Kidney (tissue), 13 donors: ENCODE measurements at regions not wholly inside any gene's neighbourhood (a gene's known extent, or its start where the extent isn't known, plus 50 kb on each side); places are given as distances from the start of the nearest gene placed in this dataset.
A peak's percentile ranks its signal among the peaks of the same experiment; 100 is the strongest.

Experiments
- DNase-seq, 5 donors: peaks; one replicate each; pipeline ENCODE4 v3.0.0-alpha.2; 2013 to 2020
- FAIRE-seq: peaks from 2 replicates; lab custom pipeline; 2012; peaks lifted over from hg19 to GRCh38; lab: Jason Lieb, UNC
- H3K27ac ChIP-seq, 2 donors: one replicate each; pipeline ENCODE4 v1.7.0; 2013; ENCODE audit warnings: low read depth in 2 of 2, low read length in 2 of 2, inconsistent platforms in 1 of 2
- H3K27me3 ChIP-seq: one replicate; pipeline ENCODE4 v1.7.1; 2013; ENCODE audit warnings: low read length, inconsistent platforms; ENCODE audit not compliant: control insufficient read depth, insufficient read depth
- H3K36me3 ChIP-seq, 3 donors: one replicate each; pipeline versions ENCODE4 v1.7.0 to v1.7.1; 2013; ENCODE audit warnings: low read length in 3 of 3, control low read depth in 1 of 3, inconsistent platforms in 1 of 3; ENCODE audit not compliant: insufficient read depth in 3 of 3, control insufficient read depth in 2 of 3
- H3K4me1 ChIP-seq, 3 donors: one replicate each; pipeline versions ENCODE4 v1.7.0 to v1.7.1; 2013; ENCODE audit warnings: low read length in 3 of 3, inconsistent platforms in 1 of 3, low read depth in 1 of 3; ENCODE audit not compliant: control insufficient read depth in 2 of 3, insufficient read depth in 2 of 3
- H3K4me3 ChIP-seq, 3 donors: one replicate each; pipeline versions ENCODE4 v1.7.0 to v1.8.1; 2013; ENCODE audit warnings: low read length in 3 of 3, control low read depth in 1 of 3, inconsistent platforms in 1 of 3
- H3K9ac ChIP-seq, 3 donors: one replicate each; pipeline versions ENCODE4 v1.7.0 to v1.7.1; 2013; ENCODE audit warnings: low read length in 3 of 3, control low read depth in 1 of 3, inconsistent platforms in 1 of 3
- H3K9me3 ChIP-seq, 3 donors: one replicate each; pipeline versions ENCODE4 v1.7.0 to v1.7.1; 2013; ENCODE audit warnings: low read length in 3 of 3, control low read depth in 1 of 3, inconsistent platforms in 1 of 3; ENCODE audit not compliant: control insufficient read depth in 2 of 3, insufficient read depth in 1 of 3
- intact Hi-C: fragments of 100-400 bp; cut with DNase I; formaldehyde crosslinking; loops from one replicate; pipeline ENCODE4 v1.11.1; 2022
- TF ChIP-seq, protein P1 (sequence below): IDR thresholded peaks from 3 replicates; pipeline ENCODE4 v1.5.1; 2012; ENCODE audit warnings: mild to moderate bottlenecking, moderate library complexity, borderline replicate concordance; ENCODE audit not compliant: insufficient read depth; ENCODE audit errors: extremely low read depth
- donor health status: control.
- donor health status: control.
- donor health status: control.
- donor health status: control.
- donor health status: control.
- donor health status: DM: yes; HTN: yes; CAD: no.
- donor health status: Normal renal cell carcinoma (clear cell type).

DNA sequence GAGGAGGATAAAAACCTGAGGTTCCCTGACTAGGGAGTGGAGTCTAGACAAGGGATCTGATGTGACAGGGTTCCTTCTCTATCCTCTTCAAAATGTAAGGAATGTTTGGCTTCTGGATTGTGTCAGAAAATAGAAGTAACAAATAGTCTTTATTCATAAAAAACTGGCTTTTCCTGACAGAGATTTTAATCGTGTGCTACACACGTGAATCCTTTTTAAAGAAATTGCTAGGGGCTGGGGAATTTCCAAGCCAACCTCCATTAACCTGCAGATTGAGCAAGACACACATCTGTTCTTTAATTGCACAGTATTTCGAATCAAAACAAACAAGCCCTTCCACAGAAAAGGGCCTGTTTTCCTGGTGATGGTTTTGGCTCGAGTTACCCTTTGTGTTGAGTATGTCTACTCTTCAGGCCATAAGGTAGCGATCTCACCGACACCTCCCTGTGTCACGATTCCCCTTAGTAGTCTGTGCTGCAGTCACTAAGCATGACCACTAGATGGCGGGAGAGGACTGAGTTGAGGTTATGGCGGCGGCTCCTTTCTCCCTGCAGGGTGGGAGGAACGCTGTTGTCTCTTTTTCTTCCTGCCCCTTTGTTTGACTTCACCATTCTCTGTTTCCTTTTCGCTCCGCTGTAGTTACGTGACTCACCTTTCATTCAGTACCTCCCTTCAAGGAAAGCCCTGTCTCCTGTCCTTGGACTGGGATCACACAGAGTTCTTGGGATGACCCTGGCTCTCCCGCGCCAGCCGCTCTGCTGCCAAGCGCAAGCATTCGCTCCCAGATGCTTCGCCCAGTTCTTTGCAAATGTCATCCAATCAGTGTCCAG, 137.1 kb upstream of the SLC24A2 start:
- Histone ChIP-seq H3K4me3 (peak overlapping the region; percentile 46 to 77 (median 61)), H3K4me1 (peaks cover 0 to 2% (median 0%) of the 10 kb centered on the region in 3 donors), H3K27ac (no peak overlapping the region), H3K27me3 (no peaks in the 10 kb centered on the region), H3K9me3 (no peaks in the 10 kb centered on the region), H3K36me3 (no peaks in the 10 kb centered on the region), H3K9ac (peak overlapping the region in 2 of 3 donors; percentile 3 to 58)
- FAIRE-seq, result no peak
- TF ChIP-seq, protein P1, sequence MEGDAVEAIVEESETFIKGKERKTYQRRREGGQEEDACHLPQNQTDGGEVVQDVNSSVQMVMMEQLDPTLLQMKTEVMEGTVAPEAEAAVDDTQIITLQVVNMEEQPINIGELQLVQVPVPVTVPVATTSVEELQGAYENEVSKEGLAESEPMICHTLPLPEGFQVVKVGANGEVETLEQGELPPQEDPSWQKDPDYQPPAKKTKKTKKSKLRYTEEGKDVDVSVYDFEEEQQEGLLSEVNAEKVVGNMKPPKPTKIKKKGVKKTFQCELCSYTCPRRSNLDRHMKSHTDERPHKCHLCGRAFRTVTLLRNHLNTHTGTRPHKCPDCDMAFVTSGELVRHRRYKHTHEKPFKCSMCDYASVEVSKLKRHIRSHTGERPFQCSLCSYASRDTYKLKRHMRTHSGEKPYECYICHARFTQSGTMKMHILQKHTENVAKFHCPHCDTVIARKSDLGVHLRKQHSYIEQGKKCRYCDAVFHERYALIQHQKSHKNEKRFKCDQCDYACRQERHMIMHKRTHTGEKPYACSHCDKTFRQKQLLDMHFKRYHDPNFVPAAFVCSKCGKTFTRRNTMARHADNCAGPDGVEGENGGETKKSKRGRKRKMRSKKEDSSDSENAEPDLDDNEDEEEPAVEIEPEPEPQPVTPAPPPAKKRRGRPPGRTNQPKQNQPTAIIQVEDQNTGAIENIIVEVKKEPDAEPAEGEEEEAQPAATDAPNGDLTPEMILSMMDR, result peak; percentile 93
- intact Hi-C loops, result loop anchor here (10.0 kb wide), 2 partner anchors 1019 to 1179 kb away; no protein-coding TSS in a partner anchor
- DNase-seq, result peak; percentile 71 to 90 (median 87)

GRCh38 chr9:19924080-19924479, 135.2 kb upstream of the SLC24A2 start:
- intact Hi-C loops, result loop anchor here (10.0 kb wide), 2 partner anchors 1021 to 1181 kb away; no protein-coding TSS in a partner anchor
- H3K27me3 ChIP-seq, result no peaks in the 10 kb centered on the region
- FAIRE-seq, result no peak

DNA sequence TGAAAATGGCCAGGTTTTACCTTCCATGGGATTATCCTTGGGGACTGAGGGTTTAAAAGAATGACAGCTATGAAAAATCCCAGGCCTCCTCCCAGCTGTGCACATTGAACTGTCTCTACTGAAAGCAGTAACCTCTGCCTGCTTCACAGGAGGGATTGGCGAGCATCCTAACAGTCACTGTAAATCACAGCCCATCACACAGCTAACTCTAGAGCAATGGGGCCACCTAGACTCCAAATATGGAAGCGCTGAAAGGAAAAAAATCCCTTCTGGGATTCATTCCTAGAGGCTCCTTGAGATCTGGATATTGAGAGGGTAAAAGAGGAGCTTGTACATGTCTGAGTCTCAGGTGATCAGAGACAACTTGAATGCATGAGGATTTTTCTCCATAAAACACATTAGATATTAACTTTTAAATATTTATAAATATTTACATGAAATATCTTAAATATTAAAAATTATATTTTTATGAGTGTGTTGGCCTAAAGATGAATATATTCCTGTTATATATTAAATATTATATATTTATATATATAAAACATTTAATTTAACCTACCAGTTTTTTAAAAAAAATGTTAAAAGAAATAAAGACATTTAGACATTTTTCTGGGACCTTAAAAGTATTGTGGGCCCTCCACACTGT, 133.8 kb upstream of the SLC24A2 start:
- Histone ChIP-seq H3K27me3 (no peaks in the 10 kb centered on the region), H3K27ac (no peak overlapping the region), H3K4me3 (no peak overlapping the region), H3K9me3 (no peaks in the 10 kb centered on the region), H3K36me3 (no peaks in the 10 kb centered on the region), H3K9ac (no peak overlapping the region), H3K4me1 (peaks cover 0 to 2% (median 0%) of the 10 kb centered on the region in 3 donors)
- DNase-seq, result peak in 3 of 5 donors; percentile 63 to 84 (median 82)
- TF ChIP-seq, protein P1, result no peak
- intact Hi-C loops, result loop anchor here (10.0 kb wide), 2 partner anchors 1022 to 1182 kb away; no protein-coding TSS in a partner anchor
- no peak for FAIRE-seq

More at GRCh38 chr9:19924080-19924479, 135.2 kb upstream of the SLC24A2 start:
- TF ChIP-seq, protein P1, result no peak
- no peak for DNase-seq
- Histone ChIP-seq H3K9me3 (no peaks in the 10 kb centered on the region), H3K27ac (no peak overlapping the region), H3K9ac (no peak overlapping the region), H3K36me3 (no peaks in the 10 kb centered on the region), H3K4me1 (peaks cover 0 to 2% (median 0%) of the 10 kb centered on the region in 3 donors), H3K4me3 (no peak overlapping the region)
